ENCODE measurements at regions not wholly inside any gene's neighbourhood (a gene's known extent, or its start where the extent isn't known, plus 50 kb on each side); places are given as distances from the start of the nearest gene placed in this dataset.
"Not testable (repeated sequence)": the region's sequence is repeated elsewhere in the genome, so short reads cannot be mapped to it uniquely, and the experiment has no call there.

- WGBS, 2 donors, result 76 to 81% methylated on average over 3 of the region's 3 CpGs
- intact Hi-C loops (cut with DNase I; ENCODE audit: low total_unique reads), result no loop called here
- H3K9me3 ChIP-seq, result no peaks in the 10 kb centered on the region
Measured at GRCh38 chr21:14614287-14614686, 68.2 kb upstream of the SAMSN1 start.

GRCh38 chr21:14613486-14614224 lies 67.5 kb upstream of the SAMSN1 start:
- 75 to 81% methylated on average over 1 of the region's 1 CpG for WGBS, 2 donors
- H3K9me3 ChIP-seq, result no peaks in the 10 kb centered on the region
- no peaks in the 10 kb centered on the region for H3K27me3 ChIP-seq
- no peak overlapping the region for H3K4me3 ChIP-seq
- H3K4me1 ChIP-seq, result no peaks in the 10 kb centered on the region
- intact Hi-C loops (cut with DNase I; ENCODE audit: low total_unique reads), result no loop called here
- no peak overlapping the region for H3K27ac ChIP-seq
- H3K36me3 ChIP-seq (ENCODE audit: low read depth, missing control alignments), result no peaks in the 10 kb centered on the region
- DNase-seq, result no peak
- TF ChIP-seq POLR2A (IDR thresholded peaks at IDR 0.05) (no peak), CTCF (IDR thresholded peaks at IDR 0.05) (no peak)

More at GRCh38 chr21:14614287-14614686, 68.2 kb upstream of the SAMSN1 start:
- TF ChIP-seq POLR2A (IDR thresholded peaks at IDR 0.05) (no peak), CTCF (IDR thresholded peaks at IDR 0.05) (no peak)
- Histone ChIP-seq H3K4me1 (no peaks in the 10 kb centered on the region), H3K27me3 (no peaks in the 10 kb centered on the region), H3K4me3 (no peak overlapping the region), H3K36me3 (ENCODE audit: low read depth, missing control alignments) (no peaks in the 10 kb centered on the region), H3K27ac (no peak overlapping the region)
- DNase-seq, result no peak

- 92 to 96% methylated on average over 6 of the region's 6 CpGs for WGBS, 2 donors
- DNase-seq, result not testable (repeated sequence)
Measured at GRCh38 chr21:14610119-14610518, 64.0 kb upstream of the SAMSN1 start.

GRCh38 chr21:14609274-14609673 lies 63.2 kb upstream of the SAMSN1 start:
- no peak overlapping the region for H3K27ac ChIP-seq
- no peaks in the 10 kb centered on the region for H3K27me3 ChIP-seq
- H3K4me1 ChIP-seq, result no peaks in the 10 kb centered on the region
- H3K36me3 ChIP-seq (ENCODE audit: low read depth, missing control alignments), result no peaks in the 10 kb centered on the region
- H3K4me3 ChIP-seq, result no peak overlapping the region
- TF ChIP-seq POLR2A (IDR thresholded peaks at IDR 0.05), result no peak
- no peak for TF ChIP-seq CTCF (IDR thresholded peaks at IDR 0.05)
- no peak for DNase-seq
- H3K9me3 ChIP-seq, result no peaks in the 10 kb centered on the region
- intact Hi-C loops (cut with DNase I; ENCODE audit: low total_unique reads), result no loop called here

More at GRCh38 chr21:14610119-14610518, 64.0 kb upstream of the SAMSN1 start:
- H3K36me3 ChIP-seq (ENCODE audit: low read depth, missing control alignments); H3K9me3 ChIP-seq; H3K27me3 ChIP-seq; intact Hi-C loops (cut with DNase I; ENCODE audit: low total_unique reads); H3K27ac ChIP-seq; H3K4me3 ChIP-seq; H3K4me1 ChIP-seq: not testable (repeated sequence)

GRCh38 chr21:14607262-14607661 lies 61.1 kb upstream of the SAMSN1 start:
- Histone ChIP-seq H3K36me3 (ENCODE audit: low read depth, missing control alignments) (no peaks in the 10 kb centered on the region), H3K27ac (no peak overlapping the region), H3K27me3 (no peaks in the 10 kb centered on the region), H3K4me3 (no peak overlapping the region), H3K4me1 (no peaks in the 10 kb centered on the region), H3K9me3 (no peaks in the 10 kb centered on the region)
- DNase-seq, result no peak
- 96 to 97% methylated on average over 2 of the region's 2 CpGs for WGBS, 2 donors
- TF ChIP-seq POLR2A (IDR thresholded peaks at IDR 0.05) (no peak), CTCF (IDR thresholded peaks at IDR 0.05) (no peak)
- intact Hi-C loops (cut with DNase I; ENCODE audit: low total_unique reads), result no loop called here
